Thyroid gland (tissue), 4 donors: ENCODE measurements at regions not wholly inside any gene's neighbourhood (a gene's known extent, or its start where the extent isn't known, plus 50 kb on each side); places are given as distances from the start of the nearest gene placed in this dataset.

Experiments used
- POLR2A ChIP-seq, 2 donors: fragments of 450-650 bp; IDR thresholded peaks; one replicate each; pipeline ENCODE4 v1.6.1; 2017; ENCODE audit warnings: antibody characterized with exemption in 2 of 2, mild to moderate bottlenecking in 2 of 2, moderate library complexity in 1 of 2
- TF ChIP-seq, protein P1 (sequence below), 6 experiments: fragments of 200-600 bp in 3 of 6; fragments of 450-650 bp in 3 of 6; sonication (generic) in 3 of 6; IDR thresholded peaks; one replicate each; pipeline ENCODE4 v1.5.1; 2016 to 2019; ENCODE audit warnings: antibody characterized with exemption in 6 of 6, mild to moderate bottlenecking in 2 of 6, inconsistent platforms in 1 of 6, moderate library complexity in 1 of 6

- TF ChIP-seq, protein P1, sequence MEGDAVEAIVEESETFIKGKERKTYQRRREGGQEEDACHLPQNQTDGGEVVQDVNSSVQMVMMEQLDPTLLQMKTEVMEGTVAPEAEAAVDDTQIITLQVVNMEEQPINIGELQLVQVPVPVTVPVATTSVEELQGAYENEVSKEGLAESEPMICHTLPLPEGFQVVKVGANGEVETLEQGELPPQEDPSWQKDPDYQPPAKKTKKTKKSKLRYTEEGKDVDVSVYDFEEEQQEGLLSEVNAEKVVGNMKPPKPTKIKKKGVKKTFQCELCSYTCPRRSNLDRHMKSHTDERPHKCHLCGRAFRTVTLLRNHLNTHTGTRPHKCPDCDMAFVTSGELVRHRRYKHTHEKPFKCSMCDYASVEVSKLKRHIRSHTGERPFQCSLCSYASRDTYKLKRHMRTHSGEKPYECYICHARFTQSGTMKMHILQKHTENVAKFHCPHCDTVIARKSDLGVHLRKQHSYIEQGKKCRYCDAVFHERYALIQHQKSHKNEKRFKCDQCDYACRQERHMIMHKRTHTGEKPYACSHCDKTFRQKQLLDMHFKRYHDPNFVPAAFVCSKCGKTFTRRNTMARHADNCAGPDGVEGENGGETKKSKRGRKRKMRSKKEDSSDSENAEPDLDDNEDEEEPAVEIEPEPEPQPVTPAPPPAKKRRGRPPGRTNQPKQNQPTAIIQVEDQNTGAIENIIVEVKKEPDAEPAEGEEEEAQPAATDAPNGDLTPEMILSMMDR (IDR thresholded peaks at IDR 0.05): no peak
- no peak for TF ChIP-seq POLR2A (IDR thresholded peaks at IDR 0.05)
Measured at GRCh38 chr10:77723376-77723775, 85.8 kb upstream of the KCNMA1 start.
